SK-N-SH treated with all-trans-retinoic acid at 6 μM for 48 hours (cell line): ENCODE measurements at regions not wholly inside any gene's neighbourhood (a gene's known extent, or its start where the extent isn't known, plus 50 kb on each side); places are given as distances from the start of the nearest gene placed in this dataset.

Experiments
- CREB5 ChIP-seq: fragments of 250-450 bp; sonication (Bioruptor Pico); IDR thresholded peaks from 2 replicates; pipeline ENCODE4 v1.5.1; 2020; ENCODE audit warnings: low read depth, mild to moderate bottlenecking, moderate library complexity
- PATZ1 ChIP-seq: fragments of 250-450 bp; sonication (Bioruptor Pico); IDR thresholded peaks from 2 replicates; pipeline ENCODE4 v1.8.0; 2020; ENCODE audit warnings: mild to moderate bottlenecking, moderate library complexity, borderline replicate concordance
- RARB ChIP-seq: fragments of 250-450 bp; sonication (Bioruptor Pico); IDR thresholded peaks from 2 replicates; pipeline ENCODE4 v1.8.0; 2021; ENCODE audit warnings: mild to moderate bottlenecking, moderate library complexity

GRCh38 chr12:98084391-98084790 lies 431.0 kb upstream of the TMPO start:
- TF ChIP-seq CREB5 = no peak
- TF ChIP-seq RARB = no peak
- no peak for TF ChIP-seq PATZ1 (CRISPR knock-in tag)
